OCI-LY1 (cell line): ENCODE measurements at regions not wholly inside any gene's neighbourhood (a gene's known extent, or its start where the extent isn't known, plus 50 kb on each side); places are given as distances from the start of the nearest gene placed in this dataset.

ENCODE experiments used
- CTCF ChIP-seq: fragments of 200-600 bp; sonication (generic), shearing (Covaris generic); IDR thresholded peaks from 2 replicates; pipeline ENCODE4 v1.5.1; 2017; ENCODE audit warnings: mild to moderate bottlenecking, antibody characterized with exemption, low read length, moderate library complexity, mixed read lengths
- EZH2 ChIP-seq: fragments of 200-600 bp; sonication (generic), shearing (Covaris generic); IDR thresholded peaks from 2 replicates; pipeline ENCODE4 v1.8.0; 2017; ENCODE audit warnings: borderline replicate concordance, mixed run types, mild to moderate bottlenecking, antibody characterized with exemption, low read length, moderate library complexity, mixed read lengths

DNA sequence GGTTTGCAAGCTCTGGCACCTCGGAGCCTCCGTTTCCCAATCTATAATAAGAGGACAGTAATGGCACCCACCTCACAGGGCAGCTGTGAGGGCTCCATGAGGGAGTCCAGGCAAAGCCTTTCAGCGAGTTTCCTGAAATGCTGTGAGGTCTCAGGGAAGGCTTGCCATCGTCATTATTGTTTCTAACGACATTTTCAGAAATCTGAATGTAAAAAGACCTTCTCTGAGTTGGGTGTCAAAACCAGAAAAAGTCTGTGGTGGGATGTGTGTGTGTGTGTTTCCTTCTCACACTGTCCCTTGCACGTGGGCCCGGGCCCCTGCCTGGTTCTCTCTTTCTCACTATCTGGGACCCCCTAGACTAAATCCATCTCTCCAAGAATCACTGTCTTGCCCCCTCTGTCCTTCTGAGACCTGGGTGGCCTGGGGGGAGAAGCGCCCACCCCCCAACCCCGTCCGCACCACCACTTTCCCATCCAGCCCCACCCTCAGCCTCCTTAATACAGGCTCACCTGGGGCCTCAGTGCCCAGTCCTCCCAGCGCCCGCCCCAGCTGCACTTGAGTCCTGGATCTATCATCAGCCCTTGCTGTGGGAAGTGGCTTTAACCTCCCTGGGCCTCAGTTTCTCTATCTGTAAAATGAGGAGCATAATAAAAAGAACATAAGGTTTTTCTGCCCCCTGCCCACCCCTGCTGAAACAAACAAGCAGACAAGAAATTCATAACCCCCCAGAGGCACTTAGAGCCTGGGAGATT lies 180.3 kb downstream of the C9orf50 start:
- TF ChIP-seq CTCF (no peak), EZH2 (no peak)
